OCI-LY1 (cell line): ENCODE measurements at regions not wholly inside any gene's neighbourhood (a gene's known extent, or its start where the extent isn't known, plus 50 kb on each side); places are given as distances from the start of the nearest gene placed in this dataset.

ENCODE experiments used
- CTCF ChIP-seq: fragments of 200-600 bp; sonication (generic), shearing (Covaris generic); IDR thresholded peaks from 2 replicates; pipeline ENCODE4 v1.5.1; 2017; ENCODE audit warnings: mild to moderate bottlenecking, antibody characterized with exemption, low read length, moderate library complexity, mixed read lengths
- EZH2 ChIP-seq: fragments of 200-600 bp; sonication (generic), shearing (Covaris generic); IDR thresholded peaks from 2 replicates; pipeline ENCODE4 v1.8.0; 2017; ENCODE audit warnings: borderline replicate concordance, mixed run types, mild to moderate bottlenecking, antibody characterized with exemption, low read length, moderate library complexity, mixed read lengths

DNA sequence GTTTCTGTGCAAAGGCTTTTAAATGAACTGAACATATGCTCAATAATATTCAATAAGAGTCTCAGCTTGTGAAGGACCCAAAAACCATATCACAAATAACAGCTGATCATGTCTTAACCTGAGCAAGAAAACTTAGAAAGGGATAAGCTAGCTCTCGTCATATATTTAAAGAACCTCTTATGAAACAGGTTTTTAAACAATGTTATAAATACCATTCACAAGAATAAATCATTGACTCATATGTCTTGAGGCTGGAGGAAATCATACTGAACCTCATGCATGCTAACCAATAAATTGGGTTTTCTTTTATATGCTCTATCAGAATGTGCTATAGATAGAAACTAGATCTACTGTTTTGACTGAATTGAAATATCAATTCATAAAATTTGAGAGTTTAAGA is 426.9 kb downstream of the NOVA1 start:
- TF ChIP-seq CTCF (no peak), EZH2 (no peak)
